ENCODE measurements at regions not wholly inside any gene's neighbourhood (a gene's known extent, or its start where the extent isn't known, plus 50 kb on each side); places are given as distances from the start of the nearest gene placed in this dataset.

DNA sequence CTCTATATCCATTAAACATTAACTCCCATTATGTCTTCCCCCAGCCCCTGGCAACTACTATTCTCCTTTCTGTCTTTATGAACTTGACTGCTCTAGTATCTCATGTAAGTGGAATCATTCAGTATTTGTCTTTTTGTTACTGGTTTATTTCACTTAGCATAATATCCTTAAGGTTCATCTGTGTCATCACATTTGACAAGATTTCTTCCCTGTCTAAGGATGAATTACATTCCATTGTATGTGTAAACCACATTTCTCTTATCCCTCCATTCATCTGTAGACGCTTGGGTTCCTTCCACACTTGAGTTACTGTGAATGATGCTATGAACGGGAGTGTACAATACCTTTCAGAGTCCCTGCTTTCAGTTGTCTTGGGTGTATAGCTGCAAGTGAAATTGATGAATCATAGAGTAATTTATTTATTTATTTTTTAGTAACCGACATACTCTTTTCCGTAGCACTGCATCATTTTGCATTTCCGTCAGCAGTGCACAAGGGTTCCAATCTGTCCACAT lies 399.7 kb upstream of the RBFOX1 start:
- Histone ChIP-seq H3K4me1 (ENCODE audit: control insufficient read depth, insufficient read depth, low read length) (no peaks in the 10 kb centered on the region), H3K4me3 (ENCODE audit: low read depth, low read length) (no peak overlapping the region), H3K9me3 (ENCODE audit: control insufficient read depth, insufficient read depth, low read depth, low read length) (no peaks in the 10 kb centered on the region), H3K27ac (ENCODE audit: extremely low read depth, low read depth, low read length) (no peak overlapping the region), H3K36me3 (ENCODE audit: control insufficient read depth in 2 of 2, insufficient read depth in 1 of 2, low read length in 2 of 2) (no peaks in the 10 kb centered on the region)
- no peak for TF ChIP-seq GFI1B (tag by site-specific recombination; IDR thresholded peaks at IDR 0.05)
- TF ChIP-seq TCF7L2 (IDR thresholded peaks at IDR 0.05; ENCODE audit: borderline replicate concordance, low read depth, low read length) = no peak
- no peak for TF ChIP-seq ZNF707 (tag by site-specific recombination; IDR thresholded peaks at IDR 0.05)
- TF ChIP-seq ZSCAN23 (tag by site-specific recombination; IDR thresholded peaks at IDR 0.05) = no peak
- TF ChIP-seq, protein P1, sequence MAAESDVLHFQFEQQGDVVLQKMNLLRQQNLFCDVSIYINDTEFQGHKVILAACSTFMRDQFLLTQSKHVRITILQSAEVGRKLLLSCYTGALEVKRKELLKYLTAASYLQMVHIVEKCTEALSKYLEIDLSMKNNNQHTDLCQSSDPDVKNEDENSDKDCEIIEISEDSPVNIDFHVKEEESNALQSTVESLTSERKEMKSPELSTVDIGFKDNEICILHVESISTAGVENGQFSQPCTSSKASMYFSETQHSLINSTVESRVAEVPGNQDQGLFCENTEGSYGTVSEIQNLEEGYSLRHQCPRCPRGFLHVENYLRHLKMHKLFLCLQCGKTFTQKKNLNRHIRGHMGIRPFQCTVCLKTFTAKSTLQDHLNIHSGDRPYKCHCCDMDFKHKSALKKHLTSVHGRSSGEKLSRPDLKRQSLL (tag by site-specific recombination; IDR thresholded peaks at IDR 0.05) = no peak
- no peak for TF ChIP-seq ZNF175 (tag by site-specific recombination; IDR thresholded peaks at IDR 0.05)
- TF ChIP-seq ZNF121 (tag by site-specific recombination; IDR thresholded peaks at IDR 0.05) = no peak
- TF ChIP-seq, protein P2, sequence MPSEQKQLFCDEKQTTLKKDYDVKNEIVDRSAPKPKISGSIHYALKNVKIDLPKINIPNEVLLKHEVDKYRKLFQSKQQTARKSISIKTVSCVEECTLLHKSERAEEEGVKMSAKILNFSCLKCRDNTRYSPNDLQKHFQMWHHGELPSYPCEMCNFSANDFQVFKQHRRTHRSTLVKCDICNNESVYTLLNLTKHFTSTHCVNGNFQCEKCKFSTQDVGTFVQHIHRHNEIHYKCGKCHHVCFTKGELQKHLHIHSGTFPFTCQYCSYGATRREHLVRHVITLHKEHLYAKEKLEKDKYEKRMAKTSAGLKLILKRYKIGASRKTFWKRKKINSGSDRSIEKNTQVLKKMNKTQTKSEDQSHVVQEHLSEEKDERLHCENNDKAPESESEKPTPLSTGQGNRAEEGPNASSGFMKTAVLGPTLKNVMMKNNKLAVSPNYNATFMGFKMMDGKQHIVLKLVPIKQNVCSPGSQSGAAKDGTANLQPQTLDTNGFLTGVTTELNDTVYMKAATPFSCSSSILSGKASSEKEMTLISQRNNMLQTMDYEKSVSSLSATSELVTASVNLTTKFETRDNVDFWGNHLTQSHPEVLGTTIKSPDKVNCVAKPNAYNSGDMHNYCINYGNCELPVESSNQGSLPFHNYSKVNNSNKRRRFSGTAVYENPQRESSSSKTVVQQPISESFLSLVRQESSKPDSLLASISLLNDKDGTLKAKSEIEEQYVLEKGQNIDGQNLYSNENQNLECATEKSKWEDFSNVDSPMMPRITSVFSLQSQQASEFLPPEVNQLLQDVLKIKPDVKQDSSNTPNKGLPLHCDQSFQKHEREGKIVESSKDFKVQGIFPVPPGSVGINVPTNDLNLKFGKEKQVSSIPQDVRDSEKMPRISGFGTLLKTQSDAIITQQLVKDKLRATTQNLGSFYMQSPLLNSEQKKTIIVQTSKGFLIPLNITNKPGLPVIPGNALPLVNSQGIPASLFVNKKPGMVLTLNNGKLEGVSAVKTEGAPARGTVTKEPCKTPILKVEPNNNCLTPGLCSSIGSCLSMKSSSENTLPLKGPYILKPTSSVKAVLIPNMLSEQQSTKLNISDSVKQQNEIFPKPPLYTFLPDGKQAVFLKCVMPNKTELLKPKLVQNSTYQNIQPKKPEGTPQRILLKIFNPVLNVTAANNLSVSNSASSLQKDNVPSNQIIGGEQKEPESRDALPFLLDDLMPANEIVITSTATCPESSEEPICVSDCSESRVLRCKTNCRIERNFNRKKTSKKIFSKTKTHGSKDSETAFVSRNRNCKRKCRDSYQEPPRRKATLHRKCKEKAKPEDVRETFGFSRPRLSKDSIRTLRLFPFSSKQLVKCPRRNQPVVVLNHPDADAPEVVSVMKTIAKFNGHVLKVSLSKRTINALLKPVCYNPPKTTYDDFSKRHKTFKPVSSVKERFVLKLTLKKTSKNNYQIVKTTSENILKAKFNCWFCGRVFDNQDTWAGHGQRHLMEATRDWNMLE (tag by site-specific recombination; conservative IDR thresholded peaks at IDR 0.05; ENCODE audit: low read depth) = no peak
- no peak for TF ChIP-seq ZNF311 (tag by site-specific recombination; IDR thresholded peaks at IDR 0.05; ENCODE audit: borderline replicate concordance)
- TF ChIP-seq ZNF24 (tag by site-specific recombination; IDR thresholded peaks at IDR 0.05) = no peak
- TF ChIP-seq ZNF211 (tag by site-specific recombination; IDR thresholded peaks at IDR 0.05; ENCODE audit: low read depth) = no peak
- no peak for TF ChIP-seq IKZF3 (tag by site-specific recombination; IDR thresholded peaks at IDR 0.05)
- no peak for TF ChIP-seq ZNF292 (tag by site-specific recombination; IDR thresholded peaks at IDR 0.05; ENCODE audit: borderline replicate concordance, low read depth)
- TF ChIP-seq, protein P3, sequence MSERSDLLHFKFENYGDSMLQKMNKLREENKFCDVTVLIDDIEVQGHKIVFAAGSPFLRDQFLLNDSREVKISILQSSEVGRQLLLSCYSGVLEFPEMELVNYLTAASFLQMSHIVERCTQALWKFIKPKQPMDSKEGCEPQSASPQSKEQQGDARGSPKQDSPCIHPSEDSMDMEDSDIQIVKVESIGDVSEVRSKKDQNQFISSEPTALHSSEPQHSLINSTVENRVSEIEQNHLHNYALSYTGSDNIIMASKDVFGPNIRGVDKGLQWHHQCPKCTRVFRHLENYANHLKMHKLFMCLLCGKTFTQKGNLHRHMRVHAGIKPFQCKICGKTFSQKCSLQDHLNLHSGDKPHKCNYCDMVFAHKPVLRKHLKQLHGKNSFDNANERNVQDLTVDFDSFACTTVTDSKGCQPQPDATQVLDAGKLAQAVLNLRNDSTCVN (tag by site-specific recombination; optimal IDR thresholded peaks at IDR 0.05) = no peak
- no peak for TF ChIP-seq ZNF664 (tag by site-specific recombination; IDR thresholded peaks at IDR 0.05)
- TF ChIP-seq, protein P4, sequence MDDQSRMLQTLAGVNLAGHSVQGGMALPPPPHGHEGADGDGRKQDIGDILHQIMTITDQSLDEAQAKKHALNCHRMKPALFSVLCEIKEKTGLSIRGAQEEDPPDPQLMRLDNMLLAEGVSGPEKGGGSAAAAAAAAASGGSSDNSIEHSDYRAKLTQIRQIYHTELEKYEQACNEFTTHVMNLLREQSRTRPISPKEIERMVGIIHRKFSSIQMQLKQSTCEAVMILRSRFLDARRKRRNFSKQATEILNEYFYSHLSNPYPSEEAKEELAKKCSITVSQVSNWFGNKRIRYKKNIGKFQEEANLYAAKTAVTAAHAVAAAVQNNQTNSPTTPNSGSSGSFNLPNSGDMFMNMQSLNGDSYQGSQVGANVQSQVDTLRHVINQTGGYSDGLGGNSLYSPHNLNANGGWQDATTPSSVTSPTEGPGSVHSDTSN (CRISPR knock-in tag; IDR thresholded peaks at IDR 0.05) = no peak
- POLR2A ChIA-PET = no interaction called here
- CTCF ChIA-PET = no interaction called here

DNA sequence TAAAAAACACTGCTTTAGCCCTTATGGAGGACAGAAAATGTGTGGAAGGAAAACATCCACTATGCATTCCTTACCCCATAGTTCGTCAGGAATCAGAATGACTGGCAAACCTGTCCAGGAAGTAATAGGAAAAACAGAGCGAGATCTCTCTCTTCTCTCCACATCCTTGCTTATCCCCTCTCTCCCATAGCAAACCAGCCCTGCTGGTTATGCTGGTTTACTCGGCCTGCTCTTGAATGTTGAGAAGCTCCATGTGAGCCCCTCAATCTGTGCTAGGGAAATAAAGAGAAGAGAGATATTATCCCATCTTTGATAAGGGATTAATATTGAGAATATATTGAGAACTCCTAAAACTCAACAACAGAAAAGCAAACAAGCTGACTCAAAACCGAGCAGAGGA lies 402.8 kb upstream of the RBFOX1 start:
- CTCF ChIA-PET = no interaction called here
- no peaks in the 10 kb centered on the region for H3K36me3 ChIP-seq (ENCODE audit: control insufficient read depth in 2 of 2, insufficient read depth in 1 of 2, low read length in 2 of 2)
- H3K4me1 ChIP-seq (ENCODE audit: control insufficient read depth, insufficient read depth, low read length) = no peaks in the 10 kb centered on the region
- POLR2A ChIA-PET = no interaction called here
- H3K4me3 ChIP-seq (ENCODE audit: low read depth, low read length) = no peak overlapping the region
- no peaks in the 10 kb centered on the region for H3K9me3 ChIP-seq (ENCODE audit: control insufficient read depth, insufficient read depth, low read depth, low read length)
- H3K27ac ChIP-seq (ENCODE audit: extremely low read depth, low read depth, low read length) = no peak overlapping the region
- TF ChIP-seq ZNF335 (tag by site-specific recombination; conservative IDR thresholded peaks at IDR 0.05) (no peak), ZNF677 (tag by site-specific recombination; IDR thresholded peaks at IDR 0.05) (no peak), RBAK (tag by site-specific recombination; IDR thresholded peaks at IDR 0.05) (no peak), ZNF132 (tag by site-specific recombination; IDR thresholded peaks at IDR 0.05; ENCODE audit: borderline replicate concordance) (no peak), ZNF747 (tag by site-specific recombination; IDR thresholded peaks at IDR 0.05) (no peak)
- TF ChIP-seq, protein P3 (tag by site-specific recombination; optimal IDR thresholded peaks at IDR 0.05) = no peak
- TF ChIP-seq, protein P5, sequence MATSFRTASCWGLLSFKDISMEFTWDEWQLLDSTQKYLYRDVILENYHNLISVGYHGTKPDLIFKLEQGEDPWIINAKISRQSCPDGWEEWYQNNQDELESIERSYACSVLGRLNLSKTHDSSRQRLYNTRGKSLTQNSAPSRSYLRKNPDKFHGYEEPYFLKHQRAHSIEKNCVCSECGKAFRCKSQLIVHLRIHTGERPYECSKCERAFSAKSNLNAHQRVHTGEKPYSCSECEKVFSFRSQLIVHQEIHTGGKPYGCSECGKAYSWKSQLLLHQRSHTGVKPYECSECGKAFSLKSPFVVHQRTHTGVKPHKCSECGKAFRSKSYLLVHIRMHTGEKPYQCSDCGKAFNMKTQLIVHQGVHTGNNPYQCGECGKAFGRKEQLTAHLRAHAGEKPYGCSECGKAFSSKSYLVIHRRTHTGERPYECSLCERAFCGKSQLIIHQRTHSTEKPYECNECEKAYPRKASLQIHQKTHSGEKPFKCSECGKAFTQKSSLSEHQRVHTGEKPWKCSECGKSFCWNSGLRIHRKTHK (tag by site-specific recombination; IDR thresholded peaks at IDR 0.05) = no peak
- TF ChIP-seq, protein P6, sequence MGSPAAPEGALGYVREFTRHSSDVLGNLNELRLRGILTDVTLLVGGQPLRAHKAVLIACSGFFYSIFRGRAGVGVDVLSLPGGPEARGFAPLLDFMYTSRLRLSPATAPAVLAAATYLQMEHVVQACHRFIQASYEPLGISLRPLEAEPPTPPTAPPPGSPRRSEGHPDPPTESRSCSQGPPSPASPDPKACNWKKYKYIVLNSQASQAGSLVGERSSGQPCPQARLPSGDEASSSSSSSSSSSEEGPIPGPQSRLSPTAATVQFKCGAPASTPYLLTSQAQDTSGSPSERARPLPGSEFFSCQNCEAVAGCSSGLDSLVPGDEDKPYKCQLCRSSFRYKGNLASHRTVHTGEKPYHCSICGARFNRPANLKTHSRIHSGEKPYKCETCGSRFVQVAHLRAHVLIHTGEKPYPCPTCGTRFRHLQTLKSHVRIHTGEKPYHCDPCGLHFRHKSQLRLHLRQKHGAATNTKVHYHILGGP (tag by site-specific recombination; IDR thresholded peaks at IDR 0.05) = no peak

Data from HEK293 (cell line).